Activated B cell treated with CpG ODN at 0.5 μM for 24 hours (primary cell): ENCODE measurements at regions not wholly inside any gene's neighbourhood (a gene's known extent, or its start where the extent isn't known, plus 50 kb on each side); places are given as distances from the start of the nearest gene placed in this dataset.

Source experiments
- ATAC-seq: fragments of 200-7000 bp; cut with Tn5 transposase; one replicate; pipeline ENCODE4 v1.10.0; 2021; ENCODE audit warnings: low read depth, mild to moderate bottlenecking, moderate library complexity
- CTCF ChIA-PET: fragments of 350-600 bp; sonication (Branson Sonifier 250); formaldehyde crosslinking; loops from one replicate; lab custom pipeline; 2021; ENCODE audit warnings: antibody characterized with exemption; lab: Charles Lee
- POLR2A ChIA-PET: fragments of 350-600 bp; sonication (Branson Sonifier 250); formaldehyde crosslinking; loops from one replicate; lab custom pipeline; 2021; ENCODE audit warnings: antibody characterized with exemption; lab: Charles Lee
- DNase-seq: peaks from one replicate; pipeline ENCODE4 v3.0.0; 2022
- H3K27ac Mint-ChIP-seq: one replicate; pipeline ENCODE4 v1.8.0; 2020; ENCODE audit warnings: mixed read lengths
- H3K27me3 Mint-ChIP-seq: one replicate; pipeline ENCODE4 v1.8.0; 2021; ENCODE audit warnings: mixed read lengths
- H3K36me3 Mint-ChIP-seq: one replicate; pipeline ENCODE4 v1.8.0; 2021; ENCODE audit warnings: low read depth, mixed read lengths
- H3K4me1 Mint-ChIP-seq: one replicate; pipeline ENCODE4 v1.8.0; 2021; ENCODE audit warnings: mixed read lengths
- H3K4me3 Mint-ChIP-seq: one replicate; pipeline ENCODE4 v1.8.0; 2020; ENCODE audit warnings: mild to moderate bottlenecking, mixed read lengths
- H3K9me3 Mint-ChIP-seq: one replicate; pipeline ENCODE4 v1.8.0; 2020; ENCODE audit warnings: mixed read lengths
- intact Hi-C: fragments of 100-400 bp; cut with micrococcal nuclease; formaldehyde crosslinking; loops from one replicate; pipeline ENCODE4 v1.15.1; 2024
- TF ChIP-seq, protein P1 (sequence below): fragments of 200-600 bp; IDR thresholded peaks from one replicate; pipeline ENCODE4 v1.8.0; 2022; ENCODE audit warnings: antibody characterized with exemption, mild to moderate bottlenecking

- peaks cover 5% of the 10 kb centered on the region for H3K27me3 Mint-ChIP-seq
- H3K4me1 Mint-ChIP-seq = peaks cover 22% of the 10 kb centered on the region
- DNase-seq (no peak), ATAC-seq (no peak)
- CTCF ChIA-PET = no interaction called here
- intact Hi-C loops = no loop called here
- H3K4me3 Mint-ChIP-seq = no peak overlapping the region
- POLR2A ChIA-PET = no interaction called here
- no peaks in the 10 kb centered on the region for H3K9me3 Mint-ChIP-seq
- no peak overlapping the region for H3K27ac Mint-ChIP-seq
- H3K36me3 Mint-ChIP-seq = no peaks in the 10 kb centered on the region
- TF ChIP-seq, protein P1, sequence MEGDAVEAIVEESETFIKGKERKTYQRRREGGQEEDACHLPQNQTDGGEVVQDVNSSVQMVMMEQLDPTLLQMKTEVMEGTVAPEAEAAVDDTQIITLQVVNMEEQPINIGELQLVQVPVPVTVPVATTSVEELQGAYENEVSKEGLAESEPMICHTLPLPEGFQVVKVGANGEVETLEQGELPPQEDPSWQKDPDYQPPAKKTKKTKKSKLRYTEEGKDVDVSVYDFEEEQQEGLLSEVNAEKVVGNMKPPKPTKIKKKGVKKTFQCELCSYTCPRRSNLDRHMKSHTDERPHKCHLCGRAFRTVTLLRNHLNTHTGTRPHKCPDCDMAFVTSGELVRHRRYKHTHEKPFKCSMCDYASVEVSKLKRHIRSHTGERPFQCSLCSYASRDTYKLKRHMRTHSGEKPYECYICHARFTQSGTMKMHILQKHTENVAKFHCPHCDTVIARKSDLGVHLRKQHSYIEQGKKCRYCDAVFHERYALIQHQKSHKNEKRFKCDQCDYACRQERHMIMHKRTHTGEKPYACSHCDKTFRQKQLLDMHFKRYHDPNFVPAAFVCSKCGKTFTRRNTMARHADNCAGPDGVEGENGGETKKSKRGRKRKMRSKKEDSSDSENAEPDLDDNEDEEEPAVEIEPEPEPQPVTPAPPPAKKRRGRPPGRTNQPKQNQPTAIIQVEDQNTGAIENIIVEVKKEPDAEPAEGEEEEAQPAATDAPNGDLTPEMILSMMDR = no peak
Observed at GRCh38 chr2:41949091-41949882, 98.5 kb upstream of the PKDCC start.

DNA sequence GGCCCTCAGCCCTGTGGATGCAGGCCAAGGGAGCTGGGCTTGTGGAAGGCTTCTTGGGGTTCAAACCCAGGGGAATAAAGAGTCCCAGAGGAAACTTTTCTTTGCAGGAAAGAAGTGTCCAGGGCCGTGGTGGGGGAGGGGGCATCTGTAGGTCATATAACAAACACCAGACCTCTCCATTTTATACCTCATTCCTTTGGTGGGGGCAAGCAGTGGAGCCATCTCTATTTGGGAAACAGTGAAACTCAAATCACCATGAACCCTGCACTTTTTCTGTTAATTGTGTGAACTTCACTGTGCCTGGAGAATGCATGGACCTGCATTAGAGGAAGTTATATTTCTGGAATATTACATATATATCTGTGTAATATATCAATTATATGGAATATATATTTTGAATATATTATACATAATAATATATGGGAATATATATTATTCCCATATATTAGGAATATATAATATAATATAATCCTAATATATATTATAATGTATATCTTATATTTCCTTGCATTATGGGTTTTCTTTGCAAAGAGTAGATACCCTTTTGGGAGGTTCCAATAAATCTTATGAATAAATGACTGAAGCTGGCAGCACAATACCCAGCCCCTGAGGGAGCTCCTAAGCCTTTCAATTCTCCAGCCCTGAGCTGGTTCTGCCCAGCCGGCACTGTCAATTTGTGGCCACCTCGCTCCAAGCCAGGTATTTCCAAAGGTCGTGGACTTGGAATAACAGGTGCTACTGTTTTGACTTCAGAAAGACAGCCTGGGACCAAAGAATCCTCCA is 97.7 kb upstream of the PKDCC start:
- H3K27ac Mint-ChIP-seq = no peak overlapping the region
- no peak overlapping the region for H3K4me3 Mint-ChIP-seq
- H3K36me3 Mint-ChIP-seq = no peaks in the 10 kb centered on the region
- H3K27me3 Mint-ChIP-seq = peaks cover 5% of the 10 kb centered on the region
- TF ChIP-seq, protein P1 = no peak
- H3K4me1 Mint-ChIP-seq = peaks cover 29% of the 10 kb centered on the region
- DNase-seq (no peak), ATAC-seq (no peak)
- intact Hi-C loops = loop anchor here (10.0 kb wide), 2 partner anchors 135 to 245 kb away; no protein-coding TSS in a partner anchor
- POLR2A ChIA-PET = no interaction called here
- H3K9me3 Mint-ChIP-seq = no peaks in the 10 kb centered on the region
- CTCF ChIA-PET = no interaction called here

- H3K27me3 Mint-ChIP-seq = peaks cover 5% of the 10 kb centered on the region
- TF ChIP-seq, protein P1 = no peak
- no peak overlapping the region for H3K27ac Mint-ChIP-seq
- peaks cover 34% of the 10 kb centered on the region for H3K4me1 Mint-ChIP-seq
- H3K9me3 Mint-ChIP-seq = no peaks in the 10 kb centered on the region
- ChIA-PET CTCF (no interaction called here), POLR2A (no interaction called here)
- ATAC-seq = no peak
- no peaks in the 10 kb centered on the region for H3K36me3 Mint-ChIP-seq
- intact Hi-C loops = loop anchor here (10.0 kb wide), 2 partner anchors 134 to 244 kb away; no protein-coding TSS in a partner anchor
- H3K4me3 Mint-ChIP-seq = no peak overlapping the region
- no peak for DNase-seq
Observed at GRCh38 chr2:41950666-41950960, 97.2 kb upstream of the PKDCC start.

- DNase-seq (no peak), ATAC-seq (no peak)
- no peaks in the 10 kb centered on the region for H3K9me3 Mint-ChIP-seq
- H3K27me3 Mint-ChIP-seq = no peaks in the 10 kb centered on the region
- CTCF ChIA-PET = no interaction called here
- peaks cover 38% of the 10 kb centered on the region for H3K4me1 Mint-ChIP-seq
- no peaks in the 10 kb centered on the region for H3K36me3 Mint-ChIP-seq
- POLR2A ChIA-PET = no interaction called here
- TF ChIP-seq, protein P1 = no peak
- H3K4me3 Mint-ChIP-seq = no peak overlapping the region
- intact Hi-C loops = loop anchor here (10.0 kb wide), 2 partner anchors 130 to 240 kb away; no protein-coding TSS in a partner anchor
- peak overlapping the region; percentile 20 for H3K27ac Mint-ChIP-seq
Observed at GRCh38 chr2:41954304-41955291, 93.2 kb upstream of the PKDCC start.
